Vagina (tissue), 2 donors: ENCODE measurements at regions not wholly inside any gene's neighbourhood (a gene's known extent, or its start where the extent isn't known, plus 50 kb on each side); places are given as distances from the start of the nearest gene placed in this dataset.

Source experiments
- CTCF ChIP-seq, 3 experiments: fragments of 450-650 bp in 2 of 3; fragments of 200-600 bp in 1 of 3; sonication (generic) in 1 of 3; IDR thresholded peaks; one replicate each; pipeline ENCODE4 v1.5.1; 2017 to 2019; ENCODE audit warnings: antibody characterized with exemption in 3 of 3, mild to moderate bottlenecking in 2 of 3, moderate library complexity in 2 of 3
- POLR2AphosphoS5 ChIP-seq, 2 donors: sonication (generic); formaldehyde crosslinking; IDR thresholded peaks; one replicate each; pipeline ENCODE4 v1.9.0; 2017; ENCODE audit warnings: antibody characterized with exemption in 2 of 2, mild to moderate bottlenecking in 2 of 2, low read depth in 1 of 2; ENCODE audit not compliant: insufficient read depth in 1 of 2

GRCh38 chr14:80264702-80265101 lies 53.4 kb upstream of the DIO2 start:
- TF ChIP-seq CTCF (IDR thresholded peaks at IDR 0.05) (no peak), POLR2AphosphoS5 (IDR thresholded peaks at IDR 0.05; ENCODE audit: insufficient read depth in 1 of 2, low read depth in 1 of 2) (no peak)
